NCI-H1436 treated with DMSO at 0.1 percent for 48 hours (cell line): ENCODE measurements at regions not wholly inside any gene's neighbourhood (a gene's known extent, or its start where the extent isn't known, plus 50 kb on each side); places are given as distances from the start of the nearest gene placed in this dataset.

ENCODE experiments used
- DNase-seq: peaks from one replicate; lab custom pipeline; 2025; lab: John Stamatoyannopoulos, UW

- no peak for DNase-seq
Measured at GRCh38 chr20:6831461-6831860, 64.0 kb downstream of the BMP2 start.

GRCh38 chr20:6832811-6833210 lies 65.3 kb downstream of the BMP2 start:
- no peak for DNase-seq

GRCh38 chr20:6835609-6836008 lies 68.1 kb downstream of the BMP2 start:
- DNase-seq = no peak

GRCh38 chr20:6836821-6837374 lies 69.4 kb downstream of the BMP2 start:
- no peak for DNase-seq

DNA sequence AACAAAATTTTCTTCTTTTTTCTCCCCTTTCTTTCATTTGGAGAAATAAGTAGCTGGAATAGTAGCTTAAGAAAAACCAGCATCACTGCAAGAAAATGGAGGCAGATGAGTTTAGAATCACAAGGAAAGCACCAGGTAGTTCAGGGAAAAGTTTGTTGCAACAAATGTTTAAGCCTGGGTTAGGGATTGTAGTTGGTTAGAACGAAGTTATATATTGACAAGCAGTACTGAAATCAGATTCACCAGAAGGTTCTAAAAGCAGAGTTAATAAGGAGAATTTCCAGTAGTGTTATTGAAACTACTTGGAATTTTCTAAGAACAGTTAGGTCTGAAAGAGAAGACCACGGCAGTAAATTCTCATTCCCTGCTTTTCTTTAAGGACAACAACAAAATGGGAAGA lies 70.2 kb downstream of the BMP2 start:
- DNase-seq = no peak

GRCh38 chr20:6838181-6838826 lies 70.8 kb downstream of the BMP2 start:
- DNase-seq = no peak

DNA sequence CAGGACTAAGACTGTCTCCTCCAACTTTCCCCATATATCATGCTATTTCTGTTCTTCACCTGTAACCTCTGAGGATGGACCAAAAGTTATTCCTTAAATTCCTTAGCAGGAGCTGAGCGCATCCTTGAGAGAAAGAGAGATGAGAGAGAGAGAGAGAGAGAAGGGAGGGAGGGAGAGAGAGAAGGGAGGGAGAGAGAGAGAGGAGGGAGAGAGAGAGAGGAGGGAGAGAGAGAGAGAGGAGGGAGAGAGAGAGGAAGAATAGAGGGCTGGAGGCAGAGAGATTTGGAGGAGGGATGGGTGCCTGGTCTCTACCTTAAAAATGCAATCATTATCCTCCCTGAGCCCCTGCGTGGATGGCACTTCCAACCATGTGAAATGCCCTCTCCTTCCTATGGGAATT lies 73.6 kb downstream of the BMP2 start:
- DNase-seq = no peak

GRCh38 chr20:6845141-6845540 lies 77.7 kb downstream of the BMP2 start:
- DNase-seq = no peak

- DNase-seq = no peak
Measured at GRCh38 chr20:6848041-6848440, 80.6 kb downstream of the BMP2 start.

DNA sequence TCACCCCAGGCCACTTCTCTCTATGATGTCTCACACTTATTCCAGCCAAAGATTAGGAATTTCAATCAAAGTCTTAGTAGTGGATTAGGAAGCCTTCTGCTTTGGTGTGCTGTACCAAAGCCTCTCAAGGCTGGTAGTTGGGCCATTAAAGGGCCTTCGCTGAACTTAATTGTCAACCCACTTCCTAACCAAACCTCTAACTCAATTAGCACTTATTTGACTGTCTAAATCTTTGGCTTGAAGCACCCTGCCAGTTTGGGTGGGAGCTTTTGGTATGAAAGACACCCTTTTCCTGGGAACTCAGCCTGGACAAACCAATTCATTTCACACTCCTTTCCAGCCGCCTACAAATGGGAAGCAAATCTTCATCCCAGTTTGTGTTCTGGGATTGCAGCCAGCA lies 81.5 kb downstream of the BMP2 start:
- no peak for DNase-seq

GRCh38 chr20:6851136-6851535 lies 83.7 kb downstream of the BMP2 start:
- no peak for DNase-seq

GRCh38 chr20:6852478-6852877 lies 85.0 kb downstream of the BMP2 start:
- DNase-seq = no peak

- no peak for DNase-seq
Measured at GRCh38 chr20:6855104-6855503, 87.6 kb downstream of the BMP2 start.

DNA sequence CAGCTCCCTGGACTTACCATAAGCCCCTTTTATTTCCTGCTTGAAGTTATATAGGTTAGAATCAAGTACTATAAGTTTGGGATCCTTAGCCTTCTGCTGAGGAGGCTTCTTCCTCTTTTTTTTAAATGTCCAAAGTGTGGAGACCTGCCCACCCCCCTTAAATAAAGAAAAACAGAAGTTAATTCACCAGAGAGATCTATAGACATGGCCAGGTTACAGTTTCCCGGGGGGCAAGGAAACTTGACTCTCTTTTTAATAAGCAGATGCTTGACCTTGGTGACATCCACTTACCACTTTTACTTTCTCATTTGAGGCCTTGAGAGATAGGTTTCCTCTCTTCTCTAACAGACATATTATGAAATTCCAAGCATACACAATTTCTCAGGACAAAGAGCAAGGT lies 88.3 kb downstream of the BMP2 start:
- DNase-seq = no peak

DNA sequence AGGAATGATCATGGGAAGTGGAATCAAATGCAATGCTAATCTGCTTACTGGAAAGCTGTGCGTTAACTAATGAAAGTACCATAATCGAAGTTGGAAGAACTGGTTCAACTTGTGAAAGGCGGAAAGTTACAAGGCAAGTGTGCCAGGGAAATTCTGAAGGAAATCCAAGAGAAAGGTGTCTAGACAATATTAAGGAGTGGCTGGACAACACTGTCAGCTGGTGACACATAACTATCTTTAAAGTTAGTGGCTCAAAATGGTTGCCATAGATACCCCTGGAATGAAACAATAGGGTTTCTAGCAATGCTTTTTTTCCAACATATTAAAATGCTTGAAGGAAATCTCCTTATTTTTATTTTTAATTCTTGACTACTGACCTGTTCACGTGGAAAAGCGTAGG lies 90.4 kb downstream of the BMP2 start:
- DNase-seq = no peak

DNA sequence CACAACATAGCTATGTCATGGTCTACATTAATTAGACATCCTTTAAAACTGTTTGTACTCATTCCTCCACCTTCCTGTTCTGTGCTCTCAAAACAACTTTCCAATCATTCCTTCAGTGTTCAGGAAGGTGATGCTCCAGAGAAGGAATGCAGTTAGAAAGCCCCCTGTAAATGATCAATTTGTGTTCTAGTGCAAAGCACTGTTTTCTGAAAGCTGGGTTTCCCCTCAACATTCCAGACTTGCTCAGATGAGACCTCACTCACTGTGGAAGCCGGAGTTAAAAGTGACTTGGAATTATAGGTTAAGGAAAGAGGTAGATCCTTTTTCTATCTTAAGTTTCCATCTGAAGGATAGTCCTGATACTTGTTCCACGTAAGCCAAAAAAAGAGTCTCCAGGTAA lies 95.9 kb downstream of the BMP2 start:
- no peak for DNase-seq

DNA sequence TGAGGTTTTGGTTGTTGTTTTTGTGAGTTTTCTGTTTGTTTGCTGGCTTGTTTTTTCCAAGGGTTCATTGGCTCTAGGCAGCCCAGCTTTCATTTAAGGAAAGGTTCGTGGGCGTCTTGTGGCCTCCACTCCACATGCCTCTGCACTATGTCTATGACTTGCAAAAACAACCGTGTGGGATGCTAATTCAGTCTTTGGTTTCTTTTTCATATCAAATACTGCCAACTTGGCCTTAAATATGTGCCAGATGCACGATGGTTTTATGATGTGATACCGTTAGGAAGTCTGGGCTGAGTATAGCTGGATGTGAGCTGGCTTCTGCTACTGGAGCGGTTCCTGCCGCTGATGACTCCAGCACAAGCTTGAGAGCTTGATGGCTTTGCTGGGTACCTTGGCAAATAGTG lies 96.3 kb downstream of the BMP2 start:
- no peak for DNase-seq

DNA sequence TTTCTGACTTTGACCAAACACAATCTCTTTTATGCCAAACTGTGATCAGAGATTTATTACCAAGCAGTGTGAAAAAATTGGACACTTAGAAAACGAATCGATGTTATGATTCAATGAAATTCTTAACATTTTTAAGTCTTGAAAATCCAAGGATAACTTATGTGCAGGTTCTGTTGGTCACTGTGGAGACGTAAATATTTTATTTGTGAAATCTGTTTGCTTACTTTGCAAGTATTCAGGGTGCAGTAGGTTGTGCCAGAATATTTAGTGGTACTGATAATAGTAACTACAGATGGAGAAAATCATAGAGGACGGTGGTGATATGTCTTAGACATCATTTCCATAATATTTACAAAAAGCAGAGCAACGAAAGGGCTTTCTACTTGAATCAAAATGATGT lies 97.3 kb downstream of the BMP2 start:
- DNase-seq = no peak

- DNase-seq = no peak
Measured at GRCh38 chr20:6866741-6867140, 99.3 kb downstream of the BMP2 start.

GRCh38 chr20:6868861-6869260 lies 101.4 kb downstream of the BMP2 start:
- DNase-seq = no peak

GRCh38 chr20:6870559-6870958 lies 103.1 kb downstream of the BMP2 start:
- DNase-seq = no peak

DNA sequence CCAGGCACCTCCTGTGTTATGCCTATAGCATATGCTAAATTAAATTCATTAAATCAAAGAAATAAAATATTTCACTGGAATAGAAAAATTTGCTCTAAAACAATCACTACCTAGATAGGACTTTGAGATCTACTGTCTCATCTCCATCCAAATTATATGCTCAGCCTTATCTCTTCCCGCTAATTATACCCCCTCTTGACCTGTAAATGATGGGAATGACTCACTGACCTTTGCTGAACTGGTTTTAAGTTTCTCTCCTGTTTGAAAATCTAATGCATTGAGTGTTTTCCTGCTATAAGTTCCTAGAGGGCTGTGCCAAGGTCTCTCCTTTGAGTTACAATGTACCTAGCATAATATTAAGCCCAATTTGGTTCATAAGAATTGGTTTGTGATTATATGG lies 110.1 kb downstream of the BMP2 start:
- no peak for DNase-seq

GRCh38 chr20:6882561-6883291 lies 115.2 kb downstream of the BMP2 start:
- no peak for DNase-seq

DNA sequence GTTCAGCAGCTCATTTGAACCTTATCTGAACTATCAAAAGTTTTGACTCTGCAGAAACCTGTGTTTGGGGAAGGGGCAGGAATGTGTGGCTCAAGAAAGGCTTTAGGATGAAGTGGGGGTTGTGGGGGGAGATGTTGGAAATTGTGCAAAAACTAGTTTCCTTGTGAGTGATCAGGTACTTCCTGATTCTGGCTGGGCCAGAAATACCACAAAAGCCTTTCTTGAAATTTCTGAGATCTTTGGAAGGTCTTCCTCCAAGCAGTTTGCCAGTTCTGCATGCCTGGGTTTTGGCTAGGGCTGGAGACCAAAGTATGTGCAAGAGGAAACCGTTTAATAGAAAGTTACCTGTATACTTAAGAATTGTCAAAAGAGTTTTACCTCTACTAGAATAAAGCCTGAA lies 116.6 kb downstream of the BMP2 start:
- DNase-seq = no peak
